Mucosa of rectum (tissue), 2 donors: ENCODE measurements at regions not wholly inside any gene's neighbourhood (a gene's known extent, or its start where the extent isn't known, plus 50 kb on each side); places are given as distances from the start of the nearest gene placed in this dataset.

ENCODE experiments used
- H3K27ac ChIP-seq, 2 donors: one replicate each; pipeline ENCODE4 v1.7.0; 2013; ENCODE audit warnings: inconsistent platforms in 2 of 2, low read depth in 2 of 2, low read length in 2 of 2
- H3K27me3 ChIP-seq, 2 donors: one replicate each; pipeline ENCODE4 v1.7.0; 2013; ENCODE audit warnings: low read length in 2 of 2; ENCODE audit not compliant: control insufficient read depth in 2 of 2, insufficient read depth in 2 of 2
- H3K36me3 ChIP-seq, 2 donors: one replicate each; pipeline ENCODE4 v1.7.0; 2013; ENCODE audit warnings: low read length in 2 of 2; ENCODE audit not compliant: control insufficient read depth in 2 of 2, insufficient read depth in 2 of 2
- H3K4me1 ChIP-seq, 2 donors: one replicate each; pipeline ENCODE4 v1.7.0; 2013; ENCODE audit warnings: low read length in 2 of 2, mild to moderate bottlenecking in 1 of 2; ENCODE audit not compliant: control insufficient read depth in 2 of 2, insufficient read depth in 2 of 2
- H3K4me3 ChIP-seq, 2 donors: one replicate each; pipeline ENCODE4 v1.7.0; 2013; ENCODE audit warnings: low read length in 2 of 2
- H3K9ac ChIP-seq, 2 donors: one replicate each; pipeline ENCODE4 v1.7.0; 2013; ENCODE audit warnings: low read length in 2 of 2, low read depth in 1 of 2, mild to moderate bottlenecking in 1 of 2
- H3K9me3 ChIP-seq, 2 donors: one replicate each; pipeline ENCODE4 v1.7.0; 2013; ENCODE audit warnings: low read length in 2 of 2; ENCODE audit not compliant: control insufficient read depth in 2 of 2
- donor health status: healthy.
- donor health status: Normal muscosa, but diverticular disease.

- Histone ChIP-seq H3K27ac (no peak overlapping the region), H3K4me3 (no peak overlapping the region), H3K27me3 (no peaks in the 10 kb centered on the region), H3K36me3 (no peaks in the 10 kb centered on the region), H3K9ac (no peak overlapping the region), H3K4me1 (no peaks in the 10 kb centered on the region), H3K9me3 (no peaks in the 10 kb centered on the region)
Measured at GRCh38 chr7:156173346-156173745, 361.1 kb upstream of the SHH start.

GRCh38 chr7:156172638-156173037 is 360.4 kb upstream of the SHH start:
- Histone ChIP-seq H3K9ac (no peak overlapping the region), H3K4me3 (no peak overlapping the region), H3K27me3 (no peaks in the 10 kb centered on the region), H3K36me3 (no peaks in the 10 kb centered on the region), H3K9me3 (no peaks in the 10 kb centered on the region), H3K4me1 (no peaks in the 10 kb centered on the region), H3K27ac (no peak overlapping the region)

- H3K27ac ChIP-seq, result no peak overlapping the region
- no peak overlapping the region for H3K4me3 ChIP-seq
- H3K4me1 ChIP-seq, result no peaks in the 10 kb centered on the region
- no peaks in the 10 kb centered on the region for H3K36me3 ChIP-seq
- H3K9me3 ChIP-seq, result no peaks in the 10 kb centered on the region
- H3K9ac ChIP-seq, result no peak overlapping the region
- peaks cover 0 to 4% of the 10 kb centered on the region in 2 donors for H3K27me3 ChIP-seq
Measured at GRCh38 chr7:156169474-156170370, 357.5 kb upstream of the SHH start.

- no peak overlapping the region for H3K27ac ChIP-seq
- no peaks in the 10 kb centered on the region for H3K4me1 ChIP-seq
- no peak overlapping the region for H3K4me3 ChIP-seq
- no peaks in the 10 kb centered on the region for H3K9me3 ChIP-seq
- no peak overlapping the region for H3K9ac ChIP-seq
- H3K36me3 ChIP-seq, result no peaks in the 10 kb centered on the region
- peaks cover 3 to 6% of the 10 kb centered on the region in 2 donors for H3K27me3 ChIP-seq
Measured at GRCh38 chr7:156168434-156168833, 356.2 kb upstream of the SHH start.

- H3K9ac ChIP-seq, result no peak overlapping the region
- H3K4me3 ChIP-seq, result no peak overlapping the region
- H3K9me3 ChIP-seq, result no peaks in the 10 kb centered on the region
- H3K4me1 ChIP-seq, result no peaks in the 10 kb centered on the region
- H3K27me3 ChIP-seq, result peaks cover 3 to 7% of the 10 kb centered on the region in 2 donors
- no peaks in the 10 kb centered on the region for H3K36me3 ChIP-seq
- no peak overlapping the region for H3K27ac ChIP-seq
Measured at GRCh38 chr7:156167987-156168386, 355.7 kb upstream of the SHH start.

- Histone ChIP-seq H3K4me1 (no peaks in the 10 kb centered on the region), H3K9me3 (no peaks in the 10 kb centered on the region), H3K9ac (no peak overlapping the region), H3K36me3 (no peaks in the 10 kb centered on the region), H3K4me3 (no peak overlapping the region), H3K27me3 (peaks cover 3 to 10% of the 10 kb centered on the region in 2 donors), H3K27ac (no peak overlapping the region)
Measured at GRCh38 chr7:156167417-156167807, 355.1 kb upstream of the SHH start.

GRCh38 chr7:156166692-156167416 is 354.6 kb upstream of the SHH start:
- H3K9me3 ChIP-seq, result no peaks in the 10 kb centered on the region
- H3K4me3 ChIP-seq, result no peak overlapping the region

GRCh38 chr7:156163747-156164146 is 351.5 kb upstream of the SHH start:
- no peak overlapping the region for H3K9ac ChIP-seq
- H3K4me3 ChIP-seq, result no peak overlapping the region
- H3K9me3 ChIP-seq, result no peaks in the 10 kb centered on the region
- no peaks in the 10 kb centered on the region for H3K4me1 ChIP-seq
- no peak overlapping the region for H3K27ac ChIP-seq
- peaks cover 3 to 12% of the 10 kb centered on the region in 2 donors for H3K27me3 ChIP-seq
- H3K36me3 ChIP-seq, result no peaks in the 10 kb centered on the region

More at GRCh38 chr7:156166692-156167416, 354.6 kb upstream of the SHH start:
- H3K27me3 ChIP-seq, result peaks cover 3 to 12% of the 10 kb centered on the region in 2 donors
- H3K9ac ChIP-seq, result no peak overlapping the region
- H3K4me1 ChIP-seq, result no peaks in the 10 kb centered on the region
- H3K27ac ChIP-seq, result no peak overlapping the region
- H3K36me3 ChIP-seq, result no peaks in the 10 kb centered on the region

- Histone ChIP-seq H3K36me3 (no peaks in the 10 kb centered on the region), H3K27me3 (peaks cover 3 to 12% of the 10 kb centered on the region in 2 donors), H3K9me3 (no peaks in the 10 kb centered on the region), H3K4me1 (no peaks in the 10 kb centered on the region), H3K27ac (no peak overlapping the region), H3K9ac (no peak overlapping the region), H3K4me3 (no peak overlapping the region)
Measured at GRCh38 chr7:156162451-156162850, 350.2 kb upstream of the SHH start.

GRCh38 chr7:156160811-156161210 is 348.5 kb upstream of the SHH start:
- no peaks in the 10 kb centered on the region for H3K9me3 ChIP-seq
- H3K27ac ChIP-seq, result no peak overlapping the region
- peaks cover 3 to 12% of the 10 kb centered on the region in 2 donors for H3K27me3 ChIP-seq
- no peaks in the 10 kb centered on the region for H3K36me3 ChIP-seq
- no peaks in the 10 kb centered on the region for H3K4me1 ChIP-seq
- H3K9ac ChIP-seq, result no peak overlapping the region
- H3K4me3 ChIP-seq, result no peak overlapping the region
